Activated CD4-positive, alpha-beta T cell treated with anti-CD3 and anti-CD28 coated beads for 1 hour (primary cell): ENCODE measurements at regions not wholly inside any gene's neighbourhood (a gene's known extent, or its start where the extent isn't known, plus 50 kb on each side); places are given as distances from the start of the nearest gene placed in this dataset.

Source experiments
- DNase-seq: peaks from one replicate; pipeline ENCODE4 v3.0.0-alpha.2; 2020

- no peak for DNase-seq
Observed at GRCh38 chr14:65360144-65360784, 52.3 kb upstream of the FUT8 start.

DNA sequence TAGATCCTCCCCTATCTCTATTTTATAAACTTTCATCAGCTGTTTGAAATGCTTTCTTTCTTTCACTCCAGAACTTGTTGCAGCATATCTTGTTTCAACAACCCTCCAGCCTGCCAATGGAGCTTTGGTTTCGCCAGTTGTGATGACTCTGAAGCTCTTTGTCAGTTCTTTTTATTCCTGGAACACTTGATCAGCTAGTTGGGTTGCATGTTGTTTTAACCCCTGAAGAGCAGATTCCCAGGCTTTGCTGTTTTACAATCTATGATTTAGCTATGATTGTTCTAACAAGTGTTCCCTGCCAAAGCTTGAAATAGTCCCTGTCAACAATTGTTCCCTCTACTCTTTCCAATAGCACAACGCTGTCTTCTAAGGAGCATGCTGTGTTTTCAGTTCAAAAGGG lies 50.6 kb upstream of the FUT8 start:
- no peak for DNase-seq
